MM.1S (cell line): ENCODE measurements at regions not wholly inside any gene's neighbourhood (a gene's known extent, or its start where the extent isn't known, plus 50 kb on each side); places are given as distances from the start of the nearest gene placed in this dataset.

Source experiments
- EZH2 ChIP-seq: fragments of 300-600 bp; sonication (generic); optimal IDR thresholded peaks from 2 replicates; pipeline ENCODE3; 2017; ENCODE audit warnings: low read depth, mild to moderate bottlenecking, antibody characterized with exemption, low read length, mixed read lengths
- EZH2phosphoT487 ChIP-seq: fragments of 300-600 bp; sonication (generic); IDR thresholded peaks from 2 replicates; pipeline ENCODE4 v1.6.1; 2018; ENCODE audit warnings: antibody characterized with exemption, low read length
- TF ChIP-seq, protein P1 (sequence below): fragments of 300-600 bp; sonication (generic); IDR thresholded peaks from 2 replicates; pipeline ENCODE4 v1.5.1; 2016; ENCODE audit warnings: antibody characterized with exemption, low read length, mixed read lengths

GRCh38 chr6:26299286-26300042, 65.5 kb upstream of the BTN3A2 start:
- TF ChIP-seq, protein P1, sequence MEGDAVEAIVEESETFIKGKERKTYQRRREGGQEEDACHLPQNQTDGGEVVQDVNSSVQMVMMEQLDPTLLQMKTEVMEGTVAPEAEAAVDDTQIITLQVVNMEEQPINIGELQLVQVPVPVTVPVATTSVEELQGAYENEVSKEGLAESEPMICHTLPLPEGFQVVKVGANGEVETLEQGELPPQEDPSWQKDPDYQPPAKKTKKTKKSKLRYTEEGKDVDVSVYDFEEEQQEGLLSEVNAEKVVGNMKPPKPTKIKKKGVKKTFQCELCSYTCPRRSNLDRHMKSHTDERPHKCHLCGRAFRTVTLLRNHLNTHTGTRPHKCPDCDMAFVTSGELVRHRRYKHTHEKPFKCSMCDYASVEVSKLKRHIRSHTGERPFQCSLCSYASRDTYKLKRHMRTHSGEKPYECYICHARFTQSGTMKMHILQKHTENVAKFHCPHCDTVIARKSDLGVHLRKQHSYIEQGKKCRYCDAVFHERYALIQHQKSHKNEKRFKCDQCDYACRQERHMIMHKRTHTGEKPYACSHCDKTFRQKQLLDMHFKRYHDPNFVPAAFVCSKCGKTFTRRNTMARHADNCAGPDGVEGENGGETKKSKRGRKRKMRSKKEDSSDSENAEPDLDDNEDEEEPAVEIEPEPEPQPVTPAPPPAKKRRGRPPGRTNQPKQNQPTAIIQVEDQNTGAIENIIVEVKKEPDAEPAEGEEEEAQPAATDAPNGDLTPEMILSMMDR, result no peak
- TF ChIP-seq EZH2, result no peak
- TF ChIP-seq EZH2phosphoT487, result no peak
